HG02981 (cell line): ENCODE measurements at regions not wholly inside any gene's neighbourhood (a gene's known extent, or its start where the extent isn't known, plus 50 kb on each side); places are given as distances from the start of the nearest gene placed in this dataset.

Source experiments
- ATAC-seq: cut with Tn5 transposase; IDR thresholded peaks from one replicate; pipeline ENCODE4 v1.9.1; 2021; ENCODE audit warnings: mild to moderate bottlenecking, moderate library complexity; ENCODE audit not compliant: unreplicated experiment

DNA sequence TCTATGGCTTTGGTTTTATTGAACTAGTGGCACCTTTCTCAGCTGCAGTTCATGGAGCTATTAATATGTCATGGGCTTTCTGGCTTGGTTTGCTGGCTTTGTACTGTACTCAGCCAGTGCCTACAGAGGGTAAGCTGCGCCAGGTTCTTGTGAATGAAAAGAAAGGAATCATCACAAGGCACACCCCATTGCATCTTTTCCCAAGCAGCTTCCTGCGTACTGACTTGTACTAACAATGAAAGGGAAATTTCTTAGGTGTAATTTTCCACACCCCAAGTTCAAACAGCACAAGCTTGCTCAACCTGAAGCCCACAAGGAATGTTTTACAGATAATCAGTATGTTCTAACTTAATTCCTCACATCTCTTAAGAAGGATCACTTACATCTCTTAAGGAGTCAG, 78.0 kb upstream of the TNFSF18 start:
- no peak for ATAC-seq

DNA sequence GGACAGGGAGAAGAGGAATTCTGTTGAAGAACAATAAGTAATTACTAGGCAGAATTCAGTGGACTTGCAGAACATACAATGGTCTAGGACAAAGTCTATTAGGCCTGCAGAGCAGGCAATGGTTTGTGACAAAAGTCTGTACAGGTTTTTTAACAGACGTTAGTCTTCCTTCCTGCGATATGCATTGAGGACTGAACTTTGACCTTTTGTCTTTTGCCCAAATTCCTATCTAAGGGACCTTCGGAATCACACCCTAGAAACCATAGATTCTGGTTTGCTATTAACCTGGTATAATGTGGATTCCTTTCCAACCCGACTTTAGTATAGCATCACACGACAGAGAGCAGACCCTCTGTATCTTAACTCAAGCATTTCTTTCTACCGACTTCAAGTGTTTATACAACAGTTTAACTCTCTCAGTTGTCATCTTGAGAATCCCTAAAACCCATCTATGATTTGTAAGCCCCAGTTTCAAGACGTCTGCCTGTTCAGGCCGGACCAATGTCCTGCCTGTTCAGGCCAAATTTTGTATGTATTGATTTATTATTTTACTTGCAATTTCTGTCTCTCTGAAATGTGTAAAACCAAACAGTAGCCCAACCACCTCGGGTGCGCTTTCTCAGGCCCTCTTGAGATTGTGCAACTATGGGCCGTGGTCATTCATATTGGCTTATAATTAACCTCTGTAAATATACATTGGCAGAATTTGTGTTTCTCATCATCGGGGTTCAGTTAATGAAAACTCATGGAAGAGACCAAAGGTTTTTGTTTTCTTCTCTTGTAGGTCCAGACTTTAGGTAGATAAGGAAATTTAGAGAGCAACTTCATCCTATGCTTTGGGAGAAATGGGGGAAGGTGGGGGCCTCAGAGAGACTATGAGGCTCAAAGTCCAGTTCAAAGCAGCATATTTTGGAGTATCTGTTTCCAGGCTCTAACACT, 76.9 kb upstream of the TNFSF18 start:
- ATAC-seq, result no peak

DNA sequence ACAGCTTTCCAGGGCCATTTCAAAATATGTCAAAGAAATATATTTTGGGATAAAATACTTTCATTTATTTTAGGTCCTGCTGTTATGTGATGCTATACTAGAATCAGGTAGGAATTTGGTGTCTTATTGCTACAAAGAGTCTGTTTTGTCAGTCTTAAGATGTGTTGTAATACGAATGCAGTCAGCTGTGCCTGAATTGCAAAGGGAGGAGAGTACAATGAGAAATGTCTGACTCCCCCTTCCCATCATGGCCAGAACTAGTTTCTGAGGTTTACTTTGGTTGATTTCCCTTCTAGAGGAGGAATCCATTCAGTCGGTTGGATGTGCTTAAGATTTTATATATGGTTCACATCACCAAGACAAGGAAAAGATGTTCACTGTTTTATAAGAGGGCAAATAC, 75.7 kb upstream of the TNFSF18 start:
- ATAC-seq, result no peak

DNA sequence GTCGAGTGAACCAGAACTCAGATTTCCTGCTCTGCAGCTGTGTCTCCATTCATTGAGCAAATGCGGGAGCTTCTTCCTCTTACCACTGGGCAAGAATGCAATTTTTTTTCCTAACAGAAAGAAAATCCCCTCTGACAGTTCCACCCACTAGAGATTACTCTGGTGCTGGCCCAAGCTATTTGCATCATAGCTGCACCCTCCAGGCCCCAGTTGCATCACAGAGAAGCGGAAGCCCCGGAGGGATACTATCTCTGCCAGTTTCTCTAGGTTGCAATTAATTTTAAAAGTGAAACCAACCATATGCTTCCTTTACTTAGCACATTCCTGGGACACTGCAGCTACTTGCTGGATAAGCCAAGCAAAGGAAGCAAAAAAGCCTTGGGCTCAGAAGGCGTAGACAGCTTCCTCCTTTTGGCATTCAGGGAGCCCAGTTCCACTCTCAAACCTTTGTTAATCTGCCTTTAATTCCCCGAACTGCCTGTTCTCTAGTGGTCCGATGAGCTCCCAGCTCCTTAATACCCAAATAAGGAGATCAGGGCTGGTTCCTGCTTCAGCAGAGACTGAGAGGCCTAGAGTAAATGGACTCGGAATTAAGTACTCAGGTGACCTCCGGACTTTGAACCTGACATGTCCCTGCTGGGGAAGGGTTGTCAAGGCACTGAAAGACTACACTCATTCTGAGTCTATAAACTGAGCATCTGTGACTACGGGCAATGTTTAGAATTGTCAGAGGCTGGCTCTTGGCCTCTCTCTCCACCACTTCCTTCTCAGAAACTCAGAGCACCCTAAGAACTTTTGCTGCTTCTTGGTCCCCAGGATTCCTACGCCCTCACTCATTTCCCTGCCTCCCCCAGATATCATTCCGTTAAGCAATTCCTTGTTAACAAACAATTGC, 72.5 kb upstream of the TNFSF18 start:
- ATAC-seq, result no peak

DNA sequence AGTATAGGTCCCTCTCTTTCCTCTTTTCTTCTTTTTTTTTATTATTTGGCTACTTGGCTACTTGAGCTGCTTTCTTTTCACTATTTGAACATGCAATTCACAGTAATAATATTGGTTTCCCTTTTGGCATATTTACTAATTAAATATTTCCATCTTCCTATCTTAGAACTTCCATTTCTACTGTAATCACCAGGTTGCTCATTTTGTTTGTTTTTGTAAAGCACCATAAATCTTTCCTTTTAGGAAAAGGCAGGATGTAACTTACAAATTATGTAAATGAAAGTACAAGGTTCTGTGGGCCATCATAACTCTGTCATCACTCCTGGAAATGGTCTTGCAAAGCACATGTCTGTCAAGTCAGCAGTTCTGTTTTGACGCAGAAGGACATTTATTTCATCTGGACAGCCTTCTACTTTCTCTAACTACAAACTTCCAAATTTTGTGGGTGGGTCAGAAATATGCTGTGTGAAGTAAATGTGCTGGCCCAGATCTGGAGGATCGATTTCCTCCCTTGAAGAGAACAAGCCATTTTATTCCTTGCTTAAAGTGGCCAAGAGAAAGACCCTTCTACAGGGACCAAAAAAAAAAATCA, 71.7 kb upstream of the TNFSF18 start:
- no peak for ATAC-seq

DNA sequence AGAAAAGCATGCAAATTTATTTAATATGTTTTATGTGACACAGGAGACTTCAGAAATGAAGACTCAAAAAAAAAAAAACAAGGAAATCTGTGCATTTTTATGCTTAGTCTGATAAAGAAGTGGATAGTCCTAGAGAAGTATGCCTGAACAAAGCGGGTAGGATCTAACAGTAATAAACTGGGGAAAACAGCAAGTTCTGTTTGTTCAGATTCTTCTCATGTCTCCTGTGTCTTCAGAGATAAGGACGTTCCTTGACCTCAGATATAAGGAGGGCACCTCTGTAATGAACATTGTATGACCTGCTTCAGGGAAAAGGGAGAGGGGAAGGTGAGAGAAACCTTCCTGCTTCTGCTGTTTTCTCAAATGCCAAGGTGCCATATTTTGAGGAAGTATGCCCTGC, 67.7 kb upstream of the TNFSF18 start:
- ATAC-seq, result no peak

DNA sequence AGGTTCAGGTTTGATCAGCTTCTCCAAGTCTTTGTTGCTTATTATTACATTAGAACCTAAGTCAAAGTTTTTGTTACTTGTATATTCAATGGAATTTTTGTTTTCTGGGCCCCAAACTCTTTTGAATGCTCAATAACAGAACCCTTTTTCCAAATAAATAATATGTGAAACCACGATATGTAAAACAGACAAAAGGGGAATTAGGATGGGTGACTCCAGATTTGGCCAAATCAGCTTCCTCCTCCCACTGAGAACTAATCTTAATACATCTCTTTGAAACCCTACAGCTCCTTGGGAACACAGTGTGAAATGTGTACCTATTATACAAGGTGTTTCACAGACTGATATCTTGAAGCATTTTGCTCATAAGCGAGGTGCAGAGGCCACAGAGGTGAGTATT, 67.0 kb upstream of the TNFSF18 start:
- ATAC-seq, result no peak

DNA sequence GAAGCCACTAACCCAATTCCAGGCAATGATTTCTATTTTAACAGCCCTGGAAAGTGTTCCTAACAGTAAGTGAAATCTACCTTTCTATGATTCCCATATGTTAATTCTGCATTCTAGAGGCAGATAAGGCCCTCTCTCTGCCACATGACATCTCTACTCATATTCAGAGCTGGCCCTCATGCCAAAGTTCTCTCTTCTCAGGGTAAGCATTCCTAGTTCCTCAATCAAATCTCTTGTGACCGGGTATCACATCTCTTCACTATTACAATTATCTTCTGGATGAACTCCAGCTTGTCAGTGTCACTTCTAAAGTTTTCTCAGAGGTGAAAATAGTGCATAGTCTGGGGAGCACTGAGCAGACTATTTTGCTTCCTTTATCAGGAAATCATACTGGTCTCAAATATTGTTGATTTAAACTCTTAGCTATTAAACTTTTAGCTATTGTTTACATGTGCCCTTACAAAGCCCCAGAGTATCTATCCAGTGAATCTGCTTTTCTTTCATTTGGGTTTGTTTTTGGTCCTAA, 66.4 kb upstream of the TNFSF18 start:
- no peak for ATAC-seq

DNA sequence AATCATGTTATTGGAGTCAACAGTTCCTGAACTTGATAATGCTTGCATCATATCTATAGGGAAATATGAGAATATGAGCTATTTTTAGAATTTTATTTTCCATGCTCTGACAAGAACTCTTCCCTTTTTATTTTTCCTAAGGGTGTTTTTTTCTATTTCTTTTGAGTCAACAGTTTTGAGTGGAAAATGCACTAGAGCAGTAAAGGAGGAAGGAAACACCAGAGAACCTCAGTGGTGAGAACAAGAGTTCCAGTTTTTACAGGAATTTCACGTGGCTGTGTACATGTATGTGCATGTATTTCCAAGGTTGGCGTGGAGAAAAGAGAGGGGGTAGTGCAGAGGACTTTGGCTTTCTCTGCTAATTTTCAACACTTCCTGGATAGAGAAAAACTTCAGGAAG, 63.6 kb upstream of the TNFSF18 start:
- no peak for ATAC-seq

DNA sequence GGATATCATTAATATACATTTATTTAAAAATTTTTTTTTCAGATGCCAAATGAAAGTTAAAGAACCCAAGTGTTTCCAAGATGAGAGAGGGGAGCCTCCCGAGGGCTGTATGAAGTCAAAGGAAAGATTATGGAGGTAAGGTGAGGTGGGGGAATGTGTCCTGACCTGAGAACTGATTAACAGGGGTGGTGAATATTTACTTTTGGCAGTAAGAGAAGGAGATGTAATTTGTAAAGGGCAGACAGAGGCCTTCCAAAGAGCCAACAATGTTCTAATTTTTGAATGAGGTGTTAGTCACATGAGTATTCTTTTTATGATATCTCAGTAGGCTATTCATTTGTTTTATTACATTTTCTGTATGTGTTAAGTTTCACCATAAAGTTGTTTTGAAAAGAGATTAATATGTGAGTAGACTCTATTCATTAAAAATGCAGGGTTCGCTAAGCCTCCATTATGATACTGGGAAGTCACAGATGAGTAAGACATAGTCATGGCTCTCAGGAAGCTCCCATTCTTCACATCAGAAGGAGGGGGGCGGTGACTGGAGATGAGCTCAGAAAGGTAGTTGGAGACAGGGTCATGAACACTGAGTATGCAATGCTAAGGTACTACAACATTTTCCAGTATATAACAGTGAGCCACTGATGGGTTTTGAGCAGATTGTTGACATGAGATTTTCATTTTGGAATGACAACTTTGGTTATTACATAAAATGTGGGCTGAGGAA, 62.4 kb upstream of the TNFSF18 start:
- ATAC-seq, result no peak

DNA sequence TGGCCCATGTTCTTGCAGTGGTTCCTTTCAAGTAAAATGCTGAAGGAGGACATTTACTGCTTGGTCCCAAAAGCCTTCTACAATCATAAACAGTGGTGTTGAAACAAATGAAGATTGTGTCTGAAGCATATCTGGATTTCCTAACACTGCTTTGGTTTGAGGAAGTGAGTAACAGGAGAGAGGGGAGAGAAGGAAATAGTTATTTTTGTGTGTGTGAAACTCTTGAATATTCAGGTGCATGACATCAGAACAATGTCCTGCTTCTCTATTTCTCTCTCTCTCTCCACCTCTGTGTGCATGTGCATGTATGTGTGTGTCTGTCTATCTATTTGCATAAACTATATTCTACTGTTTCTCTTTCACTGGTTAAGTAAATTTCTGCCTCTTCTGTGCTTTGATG, 61.4 kb upstream of the TNFSF18 start:
- ATAC-seq, result peak; percentile 97

DNA sequence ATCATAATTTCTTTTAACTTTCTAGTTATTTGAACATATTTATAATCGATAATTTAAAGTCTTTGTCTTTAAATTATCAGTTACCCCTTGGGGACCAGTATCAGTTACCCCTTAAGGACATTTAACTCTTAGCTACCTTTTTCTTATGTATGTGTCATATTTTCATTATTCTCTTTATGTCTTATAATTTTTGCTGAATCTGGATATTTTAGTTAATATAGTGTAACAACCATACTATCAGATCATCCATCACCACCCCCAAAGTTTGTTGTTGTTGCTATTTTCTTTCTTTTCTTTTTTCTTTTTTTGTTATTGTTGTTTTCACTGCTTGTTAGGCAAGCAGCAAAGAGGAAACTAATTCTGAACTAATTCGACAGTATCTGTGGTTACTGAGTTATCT, 57.0 kb upstream of the TNFSF18 start:
- no peak for ATAC-seq

DNA sequence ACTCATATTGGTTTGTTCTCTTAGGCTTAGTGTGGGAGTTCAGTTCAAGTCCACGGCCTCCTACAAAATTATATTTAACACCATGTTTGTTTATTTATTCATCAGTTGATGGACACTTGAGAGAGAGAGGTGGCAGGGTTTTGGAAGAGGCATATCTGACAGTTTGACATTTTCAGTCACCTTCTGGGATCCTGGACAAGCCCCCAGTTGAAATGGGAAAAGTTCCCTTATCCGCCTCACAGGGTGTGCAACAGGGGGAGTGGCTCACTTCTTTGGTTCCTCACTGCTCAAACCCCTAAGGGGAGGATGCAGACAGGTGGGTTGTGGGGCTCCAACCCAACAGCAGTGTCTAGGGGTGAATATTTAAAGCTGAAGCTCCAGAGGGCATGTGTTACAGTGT, 52.3 kb upstream of the TNFSF18 start:
- ATAC-seq, result no peak

DNA sequence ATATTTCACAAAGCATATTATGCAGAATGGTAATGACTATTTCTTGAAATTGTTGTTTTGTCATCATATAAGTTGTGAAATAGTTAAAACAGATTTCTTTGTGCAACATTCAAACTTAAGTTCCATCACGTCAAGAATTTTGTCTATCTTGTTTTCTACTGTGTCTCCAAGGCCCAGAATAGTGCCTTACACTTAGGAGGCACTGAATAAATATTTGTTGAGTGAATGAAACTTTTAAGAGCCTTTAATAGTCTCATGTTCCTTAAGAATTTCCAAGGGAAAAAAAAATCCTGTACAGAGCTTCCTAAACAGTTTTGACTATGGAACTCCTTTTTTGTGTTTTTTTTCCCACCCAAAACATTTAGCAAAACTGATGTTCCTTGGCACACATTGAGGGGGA, 50.8 kb upstream of the TNFSF18 start:
- ATAC-seq, result no peak

DNA sequence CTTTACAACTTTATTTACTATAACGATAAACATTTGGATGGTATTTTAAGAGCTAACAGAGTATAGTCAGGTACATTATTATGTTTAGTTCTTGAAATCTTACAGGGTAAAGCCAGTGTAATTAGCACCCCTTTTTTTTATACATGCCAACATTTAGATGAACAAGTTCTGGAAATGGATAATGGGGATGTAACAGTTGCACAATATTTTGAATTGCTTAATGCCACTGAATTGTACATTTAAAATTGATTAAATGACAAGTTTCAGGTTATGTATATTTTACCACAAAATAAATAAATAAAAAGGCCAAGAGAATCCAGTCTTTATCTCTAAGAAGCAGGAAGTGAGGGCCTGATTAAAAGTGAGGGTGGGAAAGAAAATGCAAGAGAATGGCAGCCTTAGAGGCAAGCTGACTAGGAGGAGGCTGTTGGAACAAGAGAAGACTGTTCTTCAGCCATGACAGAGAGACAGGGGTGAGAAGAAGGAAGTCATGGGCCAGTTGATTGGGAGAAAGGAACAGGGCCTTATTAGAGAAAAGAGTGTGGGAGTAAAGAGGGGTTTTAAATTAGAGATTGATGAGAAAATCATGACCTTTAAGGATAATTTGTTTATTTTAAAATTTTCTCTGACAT, 49.9 kb upstream of the TNFSF18 start:
- ATAC-seq, result no peak
